ENCODE measurements at regions not wholly inside any gene's neighbourhood (a gene's known extent, or its start where the extent isn't known, plus 50 kb on each side); places are given as distances from the start of the nearest gene placed in this dataset.
A peak's percentile ranks its signal among the peaks of the same experiment; 100 is the strongest.

- no peak for DNase-seq (ENCODE audit: low spot score)
Measured at GRCh38 chr17:12376276-12376675, 289.4 kb upstream of the MYOCD start.

GRCh38 chr17:12386225-12386624 is 279.5 kb upstream of the MYOCD start:
- DNase-seq (ENCODE audit: low spot score) = no peak

GRCh38 chr17:12388226-12388625 is 277.5 kb upstream of the MYOCD start:
- no peak for DNase-seq (ENCODE audit: low spot score)

GRCh38 chr17:12389421-12389820 is 276.3 kb upstream of the MYOCD start:
- DNase-seq (ENCODE audit: low spot score) = no peak

- no peak for DNase-seq (ENCODE audit: low spot score)
Measured at GRCh38 chr17:12390631-12391030, 275.1 kb upstream of the MYOCD start.

GRCh38 chr17:12391468-12391867 is 274.2 kb upstream of the MYOCD start:
- no peak for DNase-seq (ENCODE audit: low spot score)

GRCh38 chr17:12395733-12396354 is 269.8 kb upstream of the MYOCD start:
- DNase-seq (ENCODE audit: low spot score) = peak; percentile 14

GRCh38 chr17:12398441-12399051 is 267.1 kb upstream of the MYOCD start:
- DNase-seq (ENCODE audit: low spot score) = no peak

GRCh38 chr17:12402963-12403622 is 262.6 kb upstream of the MYOCD start:
- no peak for DNase-seq (ENCODE audit: low spot score)

- DNase-seq (ENCODE audit: low spot score) = no peak
Measured at GRCh38 chr17:12403881-12404398, 261.8 kb upstream of the MYOCD start.

- DNase-seq (ENCODE audit: low spot score) = no peak
Measured at GRCh38 chr17:12406623-12407215, 259.0 kb upstream of the MYOCD start.

- DNase-seq (ENCODE audit: low spot score) = no peak
Measured at GRCh38 chr17:12407495-12408252, 258.0 kb upstream of the MYOCD start.

- DNase-seq (ENCODE audit: low spot score) = no peak
Measured at GRCh38 chr17:12409082-12409481, 256.6 kb upstream of the MYOCD start.

- DNase-seq (ENCODE audit: low spot score) = no peak
Measured at GRCh38 chr17:12410717-12411116, 255.0 kb upstream of the MYOCD start.

- DNase-seq (ENCODE audit: low spot score) = no peak
Measured at GRCh38 chr17:12415031-12415430, 250.7 kb upstream of the MYOCD start.

GRCh38 chr17:12421077-12421476 is 244.6 kb upstream of the MYOCD start:
- DNase-seq (ENCODE audit: low spot score) = no peak

- DNase-seq (ENCODE audit: low spot score) = no peak
Measured at GRCh38 chr17:12421646-12422306, 243.9 kb upstream of the MYOCD start.

GRCh38 chr17:12422651-12423050 is 243.0 kb upstream of the MYOCD start:
- DNase-seq (ENCODE audit: low spot score) = no peak

GRCh38 chr17:12423337-12423736 is 242.4 kb upstream of the MYOCD start:
- no peak for DNase-seq (ENCODE audit: low spot score)

GRCh38 chr17:12429116-12429515 is 236.6 kb upstream of the MYOCD start:
- no peak for DNase-seq (ENCODE audit: low spot score)

GRCh38 chr17:12431188-12431587 is 234.5 kb upstream of the MYOCD start:
- no peak for DNase-seq (ENCODE audit: low spot score)

Data from A172 (cell line).